ENCODE measurements at regions not wholly inside any gene's neighbourhood (a gene's known extent, or its start where the extent isn't known, plus 50 kb on each side); places are given as distances from the start of the nearest gene placed in this dataset.

- TF ChIP-seq, protein P1, sequence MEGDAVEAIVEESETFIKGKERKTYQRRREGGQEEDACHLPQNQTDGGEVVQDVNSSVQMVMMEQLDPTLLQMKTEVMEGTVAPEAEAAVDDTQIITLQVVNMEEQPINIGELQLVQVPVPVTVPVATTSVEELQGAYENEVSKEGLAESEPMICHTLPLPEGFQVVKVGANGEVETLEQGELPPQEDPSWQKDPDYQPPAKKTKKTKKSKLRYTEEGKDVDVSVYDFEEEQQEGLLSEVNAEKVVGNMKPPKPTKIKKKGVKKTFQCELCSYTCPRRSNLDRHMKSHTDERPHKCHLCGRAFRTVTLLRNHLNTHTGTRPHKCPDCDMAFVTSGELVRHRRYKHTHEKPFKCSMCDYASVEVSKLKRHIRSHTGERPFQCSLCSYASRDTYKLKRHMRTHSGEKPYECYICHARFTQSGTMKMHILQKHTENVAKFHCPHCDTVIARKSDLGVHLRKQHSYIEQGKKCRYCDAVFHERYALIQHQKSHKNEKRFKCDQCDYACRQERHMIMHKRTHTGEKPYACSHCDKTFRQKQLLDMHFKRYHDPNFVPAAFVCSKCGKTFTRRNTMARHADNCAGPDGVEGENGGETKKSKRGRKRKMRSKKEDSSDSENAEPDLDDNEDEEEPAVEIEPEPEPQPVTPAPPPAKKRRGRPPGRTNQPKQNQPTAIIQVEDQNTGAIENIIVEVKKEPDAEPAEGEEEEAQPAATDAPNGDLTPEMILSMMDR (IDR thresholded peaks at IDR 0.05; ENCODE audit: low read depth, low read length, missing input control): no peak
- TF ChIP-seq RXRA (IDR thresholded peaks at IDR 0.05) (no peak), YY1 (IDR thresholded peaks at IDR 0.05) (no peak)
These were observed 880.3 kb upstream of the GRIA3 start (continued) for GRCh38 chrX:122303761-122304160.

DNA sequence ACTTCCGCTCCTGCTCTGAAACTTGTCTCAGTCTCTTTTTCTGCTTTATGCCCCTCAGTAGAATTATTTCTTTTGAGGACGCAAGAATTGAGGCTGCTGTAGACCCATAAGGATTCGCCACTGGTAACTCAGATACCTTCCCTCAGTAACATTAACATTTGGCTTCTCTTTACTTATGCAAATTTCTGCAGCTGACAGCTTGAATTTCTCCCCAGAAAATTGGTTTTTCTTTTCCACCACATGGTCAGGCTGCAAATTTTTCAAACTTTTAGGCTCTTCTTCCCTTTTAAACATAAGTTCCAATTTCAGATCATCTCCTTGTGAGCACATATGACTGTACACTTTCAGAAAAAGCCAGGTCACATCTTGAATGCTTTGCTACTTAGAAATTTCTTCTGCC, 839.3 kb upstream of the GRIA3 start:
- Histone ChIP-seq H3K4me1 (ENCODE audit: control insufficient read depth in 4 of 4, insufficient read depth in 4 of 4, low read length in 3 of 4) (no peaks in the 10 kb centered on the region), H3K36me3 (ENCODE audit: control insufficient read depth in 4 of 4, insufficient read depth in 3 of 4, low read depth in 1 of 4, low read length in 3 of 4) (no peaks in the 10 kb centered on the region), H3K27ac (ENCODE audit: low read depth in 1 of 2, low read length in 2 of 2) (no peak overlapping the region), H3K9me3 (ENCODE audit: control insufficient read depth in 4 of 4, low read length in 3 of 4) (peaks cover 0 to 2% (median 0%) of the 10 kb centered on the region in 4 donors), H3K27me3 (ENCODE audit: control insufficient read depth in 4 of 4, insufficient read depth in 4 of 4, low read length in 3 of 4) (no peaks in the 10 kb centered on the region), H3K9ac (ENCODE audit: low read depth in 1 of 2, low read length in 2 of 2) (no peak overlapping the region), H3K4me3 (ENCODE audit: low read depth in 1 of 3, low read length in 3 of 3) (no peak overlapping the region)
- no peak for DNase-seq (ENCODE audit: low spot score)
- 85% methylated on average over 3 of the region's 3 CpGs for WGBS
- TF ChIP-seq TAF1 (conservative IDR thresholded peaks at IDR 0.05) (no peak), FOXA2 (IDR thresholded peaks at IDR 0.05) (no peak), HNF4G (IDR thresholded peaks at IDR 0.05) (no peak), EGR1 (IDR thresholded peaks at IDR 0.05; ENCODE audit: low read depth in 2 of 2) (no peak), FOXA1 (IDR thresholded peaks at IDR 0.05) (no peak), SP1 (IDR thresholded peaks at IDR 0.05) (no peak), JUND (IDR thresholded peaks at IDR 0.05) (no peak), GABPA (IDR thresholded peaks at IDR 0.05 in 1 of 2, conservative IDR thresholded peaks at IDR 0.05 in 1 of 2) (no peak), REST (IDR thresholded peaks at IDR 0.05) (no peak), HNF4A (conservative IDR thresholded peaks at IDR 0.05) (no peak), RXRA (IDR thresholded peaks at IDR 0.05) (no peak), RAD21 (IDR thresholded peaks at IDR 0.05) (no peak), YY1 (IDR thresholded peaks at IDR 0.05) (no peak), ATF3 (IDR thresholded peaks at IDR 0.05) (no peak), NR2F2 (IDR thresholded peaks at IDR 0.05) (no peak)
- TF ChIP-seq, protein P1 (IDR thresholded peaks at IDR 0.05; ENCODE audit: low read depth, low read length, missing input control): no peak
- TF ChIP-seq, protein P2, sequence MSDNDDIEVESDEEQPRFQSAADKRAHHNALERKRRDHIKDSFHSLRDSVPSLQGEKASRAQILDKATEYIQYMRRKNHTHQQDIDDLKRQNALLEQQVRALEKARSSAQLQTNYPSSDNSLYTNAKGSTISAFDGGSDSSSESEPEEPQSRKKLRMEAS (IDR thresholded peaks at IDR 0.05): no peak
- TF ChIP-seq, protein P3, sequence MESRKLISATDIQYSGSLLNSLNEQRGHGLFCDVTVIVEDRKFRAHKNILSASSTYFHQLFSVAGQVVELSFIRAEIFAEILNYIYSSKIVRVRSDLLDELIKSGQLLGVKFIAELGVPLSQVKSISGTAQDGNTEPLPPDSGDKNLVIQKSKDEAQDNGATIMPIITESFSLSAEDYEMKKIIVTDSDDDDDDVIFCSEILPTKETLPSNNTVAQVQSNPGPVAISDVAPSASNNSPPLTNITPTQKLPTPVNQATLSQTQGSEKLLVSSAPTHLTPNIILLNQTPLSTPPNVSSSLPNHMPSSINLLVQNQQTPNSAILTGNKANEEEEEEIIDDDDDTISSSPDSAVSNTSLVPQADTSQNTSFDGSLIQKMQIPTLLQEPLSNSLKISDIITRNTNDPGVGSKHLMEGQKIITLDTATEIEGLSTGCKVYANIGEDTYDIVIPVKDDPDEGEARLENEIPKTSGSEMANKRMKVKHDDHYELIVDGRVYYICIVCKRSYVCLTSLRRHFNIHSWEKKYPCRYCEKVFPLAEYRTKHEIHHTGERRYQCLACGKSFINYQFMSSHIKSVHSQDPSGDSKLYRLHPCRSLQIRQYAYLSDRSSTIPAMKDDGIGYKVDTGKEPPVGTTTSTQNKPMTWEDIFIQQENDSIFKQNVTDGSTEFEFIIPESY (IDR thresholded peaks at IDR 0.05): no peak
